ENCODE measurements at regions not wholly inside any gene's neighbourhood (a gene's known extent, or its start where the extent isn't known, plus 50 kb on each side); places are given as distances from the start of the nearest gene placed in this dataset.

- no peak for DNase-seq
These were observed 114.9 kb upstream of the HIVEP3 start for GRCh38 chr1:42033629-42034028.

- no peak for DNase-seq
These were observed 99.0 kb upstream of the HIVEP3 start for GRCh38 chr1:42017730-42018129.

- DNase-seq = no peak
These were observed 98.5 kb upstream of the HIVEP3 start for GRCh38 chr1:42017259-42017658.

- no peak for DNase-seq
These were observed 96.1 kb upstream of the HIVEP3 start for GRCh38 chr1:42014823-42015222.

- no peak for DNase-seq
These were observed 95.3 kb upstream of the HIVEP3 start for GRCh38 chr1:42013881-42014470.

GRCh38 chr1:42012852-42013251 is 94.1 kb upstream of the HIVEP3 start:
- DNase-seq = no peak

- DNase-seq = no peak
These were observed 91.7 kb upstream of the HIVEP3 start for GRCh38 chr1:42010381-42010780.

GRCh38 chr1:42008264-42008663 is 89.5 kb upstream of the HIVEP3 start:
- no peak for DNase-seq

GRCh38 chr1:42006836-42007235 is 88.1 kb upstream of the HIVEP3 start:
- DNase-seq = no peak

GRCh38 chr1:42006093-42006492 is 87.4 kb upstream of the HIVEP3 start:
- no peak for DNase-seq

- no peak for DNase-seq
These were observed 86.8 kb upstream of the HIVEP3 start for GRCh38 chr1:42005530-42005929.

- DNase-seq = no peak
These were observed 86.1 kb upstream of the HIVEP3 start for GRCh38 chr1:42004860-42005259.

GRCh38 chr1:42004322-42004721 is 85.6 kb upstream of the HIVEP3 start:
- no peak for DNase-seq

GRCh38 chr1:42003433-42003832 is 84.7 kb upstream of the HIVEP3 start:
- DNase-seq = no peak

GRCh38 chr1:42002220-42002619 is 83.5 kb upstream of the HIVEP3 start:
- no peak for DNase-seq

GRCh38 chr1:42000766-42001165 is 82.0 kb upstream of the HIVEP3 start:
- DNase-seq = no peak

- DNase-seq = no peak
These were observed 81.2 kb upstream of the HIVEP3 start for GRCh38 chr1:41999884-42000283.

- DNase-seq = no peak
These were observed 79.5 kb upstream of the HIVEP3 start for GRCh38 chr1:41998250-41998649.

GRCh38 chr1:41997153-41997552 is 78.4 kb upstream of the HIVEP3 start:
- DNase-seq = no peak

GRCh38 chr1:41995441-41996130 is 76.9 kb upstream of the HIVEP3 start:
- no peak for DNase-seq

- DNase-seq = no peak
These were observed 75.6 kb upstream of the HIVEP3 start for GRCh38 chr1:41994195-41994894.

GRCh38 chr1:41983451-41983850 is 64.7 kb upstream of the HIVEP3 start:
- no peak for DNase-seq

- no peak for DNase-seq
These were observed 63.1 kb upstream of the HIVEP3 start for GRCh38 chr1:41981796-41982195.
